GM13976 (cell line): ENCODE measurements at regions not wholly inside any gene's neighbourhood (a gene's known extent, or its start where the extent isn't known, plus 50 kb on each side); places are given as distances from the start of the nearest gene placed in this dataset.

Source experiments
- DNase-seq: peaks from one replicate; pipeline ENCODE4 v3.0.0; 2012; ENCODE audit warnings: low spot score
- CTCF ChIP-seq: IDR thresholded peaks from 2 replicates; pipeline ENCODE4 v1.5.1; 2012; ENCODE audit warnings: borderline replicate concordance, mild to moderate bottlenecking; ENCODE audit not compliant: insufficient read depth; ENCODE audit errors: extremely low read depth, missing control alignments, control extremely low read depth
- in situ Hi-C: fragments of 300-500 bp; cut with MboI; formaldehyde crosslinking; loops from one replicate; pipeline ENCODE4 v1.12.0; 2022; ENCODE audit warnings: low sequenced_read_pairs, mixed read lengths, inconsistent platforms; ENCODE audit not compliant: unreplicated experiment

GRCh38 chr7:126302639-126303038 is 950.1 kb downstream of the GRM8 start:
- no peak for DNase-seq
- in situ Hi-C loops: no loop called here
- no peak for TF ChIP-seq CTCF

GRCh38 chr7:126286317-126286716 is 966.4 kb downstream of the GRM8 start:
- in situ Hi-C loops: no loop called here
- TF ChIP-seq CTCF: no peak
- no peak for DNase-seq

GRCh38 chr7:126236261-126236660 is 1016.5 kb downstream of the GRM8 start:
- in situ Hi-C loops: no loop called here
- DNase-seq: no peak
- TF ChIP-seq CTCF: no peak

GRCh38 chr7:126228356-126229061 is 1024.2 kb downstream of the GRM8 start:
- TF ChIP-seq CTCF: no peak
- DNase-seq: no peak
- in situ Hi-C loops: no loop called here

GRCh38 chr7:126227643-126228042 is 1025.1 kb downstream of the GRM8 start:
- TF ChIP-seq CTCF: no peak
- DNase-seq: no peak
- in situ Hi-C loops: no loop called here

- in situ Hi-C loops: no loop called here
- no peak for TF ChIP-seq CTCF
- DNase-seq: no peak
Measured at GRCh38 chr7:126227055-126227454, 1025.7 kb downstream of the GRM8 start.
